Stimulated activated CD4-positive, alpha-beta T cell treated with anti-CD3 and anti-CD28 coated beads, Interleukin-12 subunit alpha, Interleukin-12 subunit beta, amount 100 ng/mL, for 4 hours (primary cell): ENCODE measurements at regions not wholly inside any gene's neighbourhood (a gene's known extent, or its start where the extent isn't known, plus 50 kb on each side); places are given as distances from the start of the nearest gene placed in this dataset.

Experiments used
- DNase-seq: peaks from one replicate; pipeline ENCODE4 v3.0.0-alpha.2; 2020

DNA sequence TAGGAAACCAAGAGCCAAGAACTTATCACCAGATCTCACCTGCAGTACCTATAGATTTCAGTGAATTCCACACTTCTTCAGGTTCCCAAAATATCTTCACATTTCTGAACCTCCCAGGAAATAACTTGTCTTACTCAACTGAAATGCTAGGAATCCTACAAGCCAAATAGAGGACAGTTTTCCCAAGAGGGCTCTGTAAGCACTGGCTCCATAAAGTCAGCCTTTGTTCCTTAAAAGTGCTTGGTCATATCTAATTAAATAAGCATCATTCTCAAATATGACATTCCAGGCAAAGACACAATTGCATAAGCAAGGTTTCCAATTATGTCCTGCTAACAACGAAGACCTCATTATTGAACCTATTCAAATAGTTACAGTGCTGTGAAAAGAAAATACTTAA, 154.6 kb upstream of the MGAT5 start:
- DNase-seq: no peak

DNA sequence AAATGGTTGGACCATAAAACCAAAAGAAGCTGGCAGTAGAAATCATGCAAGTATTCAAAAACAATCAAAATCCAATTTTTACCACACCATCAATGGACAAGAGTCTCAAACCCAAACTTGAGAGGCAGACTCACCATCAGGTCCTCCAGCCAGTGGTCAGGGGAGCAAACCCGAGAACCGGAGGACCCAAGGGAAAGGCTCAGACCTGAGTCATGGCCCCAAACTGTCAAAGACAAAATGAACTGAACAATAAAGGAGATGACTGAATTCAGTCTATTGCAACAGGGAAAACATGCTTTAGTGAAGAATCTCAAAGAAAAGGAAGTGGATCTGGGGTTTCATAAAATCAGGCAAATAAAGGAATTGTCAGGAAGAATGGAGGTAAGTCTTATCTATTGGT, 150.7 kb upstream of the MGAT5 start:
- DNase-seq: no peak

DNA sequence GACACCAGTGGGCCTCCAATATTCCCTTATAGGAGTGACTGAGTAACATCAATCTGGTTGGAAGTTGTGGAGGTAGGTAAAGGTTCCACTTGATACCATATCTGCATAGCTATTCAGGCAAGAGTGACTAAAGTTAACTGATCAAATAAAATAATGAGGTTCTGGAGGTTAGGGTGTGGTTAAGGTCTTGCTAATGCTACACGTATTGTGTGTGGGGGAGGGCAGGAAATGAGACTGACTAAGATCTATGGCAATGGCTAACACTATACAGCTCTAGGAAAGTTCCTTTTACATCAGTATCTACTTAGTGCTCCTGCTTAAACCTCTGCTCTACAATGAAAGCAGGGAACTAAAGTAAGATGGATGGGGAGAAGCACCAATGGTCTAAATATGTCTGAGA, 149.1 kb upstream of the MGAT5 start:
- no peak for DNase-seq

DNA sequence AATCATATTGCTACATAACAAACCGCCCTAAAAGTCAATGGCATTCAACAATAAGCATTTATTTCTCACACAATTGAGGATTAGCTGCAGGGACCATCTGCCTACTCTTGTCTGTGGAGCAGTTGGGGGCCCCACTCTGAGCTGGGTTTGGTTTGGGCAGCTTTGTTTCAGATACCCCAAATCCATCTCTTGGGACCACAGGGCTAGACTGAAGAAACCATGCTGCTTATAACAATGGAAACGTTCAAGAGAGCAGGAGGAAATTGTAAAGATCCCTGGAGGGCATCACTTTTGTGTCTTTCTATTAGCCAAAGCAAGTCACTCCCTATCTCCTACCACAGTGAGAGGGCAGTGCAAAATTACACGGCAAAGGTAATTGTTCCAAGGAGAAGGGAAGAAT, 146.5 kb upstream of the MGAT5 start:
- no peak for DNase-seq

DNA sequence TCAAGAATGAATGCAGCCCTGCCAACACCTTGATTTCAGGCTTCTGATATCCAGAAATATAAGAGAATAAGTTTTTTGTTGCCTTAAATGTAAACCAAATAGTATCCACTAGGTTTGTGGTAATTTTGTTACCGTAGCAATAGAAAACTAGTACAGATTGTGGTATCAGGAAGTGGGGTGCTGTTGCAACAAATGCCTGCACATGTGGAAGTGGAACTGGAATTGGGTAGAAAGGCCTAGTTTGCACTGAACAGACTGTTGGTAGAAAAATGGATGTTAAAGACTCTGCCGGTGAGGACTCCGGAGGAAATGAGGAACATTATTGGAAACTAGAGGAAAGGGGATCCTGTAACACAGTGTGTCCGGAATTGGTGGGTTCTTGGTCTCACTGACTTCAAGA, 145.8 kb upstream of the MGAT5 start:
- DNase-seq: no peak

DNA sequence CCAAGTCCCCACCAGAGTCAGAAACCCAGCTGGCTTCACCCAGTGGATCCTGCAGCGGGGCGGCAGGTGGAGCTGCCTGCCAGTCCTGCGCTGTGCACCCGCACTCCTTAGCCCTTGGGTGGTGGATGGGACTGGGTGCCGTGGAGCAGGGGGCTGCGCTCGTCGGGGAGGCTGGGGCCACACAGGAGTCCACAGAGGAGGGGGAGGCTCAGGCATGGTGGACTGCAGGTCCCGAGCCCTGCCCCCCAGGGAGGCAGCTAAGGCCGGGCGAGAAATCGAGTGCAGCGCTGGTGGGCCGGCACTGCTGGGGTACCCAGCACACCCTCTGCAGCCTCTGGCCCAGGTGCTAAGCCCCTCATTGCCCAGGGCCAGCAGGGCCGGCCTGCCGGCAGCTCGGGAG, 144.6 kb upstream of the MGAT5 start:
- no peak for DNase-seq

DNA sequence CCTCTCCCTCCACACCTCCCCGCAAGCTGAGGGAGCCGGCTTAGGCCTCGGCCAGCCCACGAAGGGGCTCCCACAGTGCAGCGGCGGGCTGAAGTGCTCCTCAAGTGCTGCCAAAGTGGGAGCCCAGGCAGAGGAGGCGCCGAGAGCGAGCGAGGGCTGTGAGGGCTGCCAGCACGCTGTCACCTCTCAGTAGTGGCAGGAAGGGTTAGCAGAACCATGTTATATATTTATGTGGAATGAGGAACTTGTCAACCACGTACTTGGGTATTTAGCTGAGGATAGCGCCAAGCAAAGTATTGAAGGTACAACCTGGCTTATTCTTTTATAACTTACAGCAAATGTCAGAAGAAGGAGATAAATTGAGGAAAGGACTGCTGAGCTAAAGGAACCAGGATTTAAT, 144.1 kb upstream of the MGAT5 start:
- no peak for DNase-seq

DNA sequence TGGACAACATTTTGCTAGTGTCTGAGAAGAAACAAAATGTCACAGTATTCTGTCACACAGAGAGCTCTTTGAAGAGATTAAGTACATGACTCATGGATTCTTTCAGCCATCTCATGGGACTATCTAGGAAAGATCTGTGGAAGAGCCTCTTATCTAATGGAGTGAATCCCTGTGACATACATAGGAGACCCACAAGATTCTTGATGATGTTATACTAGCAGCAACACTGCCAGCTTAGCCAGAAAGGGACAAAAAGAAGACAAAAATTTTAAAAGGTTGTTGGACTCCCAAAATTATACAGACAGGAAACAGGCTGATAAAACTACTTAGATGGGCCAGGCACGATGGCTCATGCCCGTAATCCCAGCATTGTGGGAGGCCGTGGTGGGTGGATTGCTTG, 143.3 kb upstream of the MGAT5 start:
- DNase-seq: no peak

DNA sequence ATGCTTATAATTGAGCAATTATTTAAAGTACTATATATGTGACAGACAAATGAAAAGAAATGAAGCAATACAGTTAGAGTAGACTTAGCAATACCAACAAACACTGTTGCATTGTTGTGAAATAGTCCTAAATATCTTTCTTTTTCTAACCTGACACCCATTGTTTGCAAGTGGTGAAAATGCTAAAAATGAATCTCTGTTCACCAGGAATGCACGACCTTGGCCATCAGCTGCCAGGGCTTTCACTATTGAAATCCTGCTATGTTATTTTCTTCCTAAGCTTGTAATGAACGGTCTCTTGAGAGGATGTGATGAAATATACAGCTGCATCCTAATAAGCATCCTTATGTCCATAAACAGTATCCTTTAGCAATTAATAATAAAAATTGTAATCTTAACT, 136.2 kb upstream of the MGAT5 start:
- no peak for DNase-seq

DNA sequence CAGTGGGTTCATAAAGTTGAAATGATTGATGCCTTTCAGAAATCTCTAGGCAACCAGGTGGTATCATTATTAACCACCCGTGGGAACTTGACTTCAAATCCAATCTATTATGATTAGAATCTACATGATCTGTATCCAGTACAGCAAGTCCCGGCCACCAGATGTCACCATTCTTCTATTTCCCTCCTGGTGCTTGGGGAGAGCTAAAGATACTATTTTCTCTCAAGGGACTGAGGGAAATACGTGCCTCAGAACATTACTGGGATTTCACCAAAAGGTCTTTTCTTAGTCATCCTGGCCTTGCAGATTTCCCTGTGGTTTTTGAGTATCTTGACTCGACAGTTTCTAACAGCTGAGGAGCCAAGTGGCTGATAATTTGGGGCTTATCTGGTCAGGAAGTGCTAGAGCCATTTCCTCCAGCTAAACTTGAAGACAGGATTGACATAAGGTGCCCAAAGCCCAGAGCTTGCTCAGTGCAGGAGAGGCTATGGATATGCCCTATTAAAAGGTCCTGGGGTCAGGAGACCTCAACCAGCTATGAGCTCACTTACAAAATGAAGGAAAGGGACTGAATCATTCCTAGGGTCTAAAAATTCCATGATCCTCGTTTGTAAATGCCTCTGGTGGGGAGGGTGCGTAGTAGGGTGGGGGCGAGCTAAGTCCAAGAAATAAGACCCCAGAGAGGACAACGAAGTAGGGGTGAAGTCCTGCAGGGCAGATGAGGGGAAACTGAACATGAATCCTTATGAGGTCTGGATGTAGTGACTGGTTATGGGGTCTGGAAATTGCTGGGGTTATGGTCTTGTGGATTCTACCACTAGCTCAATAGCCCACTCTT, 135.4 kb upstream of the MGAT5 start:
- DNase-seq: peak; percentile 72

DNA sequence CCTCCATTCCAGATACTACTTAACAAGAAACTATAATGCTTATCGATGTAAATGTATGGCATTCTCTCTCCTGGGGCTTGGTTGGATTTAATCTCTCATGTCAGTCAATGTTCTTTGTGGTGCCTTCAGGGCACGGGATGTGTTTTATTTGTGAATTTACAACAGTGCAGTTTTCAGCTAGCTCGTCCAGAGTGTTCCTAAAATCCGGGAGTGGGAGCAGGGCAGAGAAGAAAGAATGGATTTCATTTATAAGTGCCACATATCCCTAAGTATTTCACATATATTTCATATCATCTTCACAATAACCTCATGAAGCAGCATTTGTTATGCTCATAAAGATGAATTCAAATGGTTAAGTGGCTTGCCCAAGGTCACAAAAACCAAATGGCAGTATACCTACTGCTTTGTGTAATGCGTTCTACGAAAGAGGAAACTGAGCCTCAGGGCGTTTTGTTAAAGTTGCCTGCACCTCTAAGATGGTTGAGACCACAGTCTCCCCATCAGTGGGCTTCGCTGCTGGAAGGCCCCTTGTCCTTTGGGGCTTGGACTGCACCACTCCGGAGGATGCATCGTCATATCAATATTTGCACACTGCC, 134.7 kb upstream of the MGAT5 start:
- no peak for DNase-seq

DNA sequence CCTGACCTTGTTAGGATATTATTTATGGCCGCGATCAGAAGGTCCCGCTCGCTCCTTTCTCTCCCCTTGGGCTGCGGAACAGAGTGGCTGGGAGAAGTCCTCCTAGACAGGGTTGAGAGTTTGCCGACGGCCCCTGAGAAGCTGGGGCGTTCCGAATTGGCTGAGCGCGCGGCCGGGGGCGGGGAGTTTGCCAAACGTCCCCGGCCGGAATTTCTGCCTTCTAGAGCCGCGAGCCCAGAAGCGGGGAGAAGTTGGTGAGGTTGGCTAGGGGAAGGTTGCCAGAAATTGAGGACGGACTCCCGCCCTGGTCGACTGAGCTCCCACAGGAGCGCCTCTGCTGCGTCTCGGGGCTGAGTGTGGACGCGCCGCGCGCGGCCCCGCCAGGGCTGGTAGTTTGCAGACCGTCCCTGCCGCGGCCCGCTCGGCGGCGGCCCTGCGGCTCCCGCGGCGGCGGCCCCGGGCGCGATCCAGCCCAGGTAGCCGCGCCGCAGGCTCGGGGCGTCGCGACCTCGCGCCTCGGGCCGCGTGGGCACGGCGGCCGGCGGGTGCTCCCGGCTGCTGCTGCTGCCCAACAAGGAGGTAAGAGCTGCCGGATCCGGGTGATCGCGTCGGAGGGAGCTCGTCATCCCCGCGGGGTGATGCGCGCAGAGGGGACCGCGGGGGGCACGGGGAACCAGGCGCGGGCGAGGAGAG, 134.0 kb upstream of the MGAT5 start:
- peak; percentile 82 for DNase-seq

DNA sequence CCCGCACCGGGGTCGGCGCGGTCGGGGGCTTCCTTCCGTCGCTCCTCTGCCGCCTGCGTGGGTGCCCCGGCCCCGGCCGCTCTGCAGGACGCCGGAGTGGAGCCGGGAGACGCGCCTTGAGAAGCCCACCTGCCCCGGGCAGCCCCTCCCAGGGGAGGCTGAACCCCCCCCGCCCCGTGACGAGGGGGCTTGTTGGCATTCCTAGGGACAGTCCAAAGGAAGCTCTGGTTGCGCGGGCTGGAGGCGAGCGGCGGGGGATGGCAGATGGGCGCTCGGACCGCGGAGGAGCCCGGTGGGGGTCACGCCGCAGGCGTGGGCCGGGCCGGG, 133.5 kb upstream of the MGAT5 start:
- DNase-seq: no peak

DNA sequence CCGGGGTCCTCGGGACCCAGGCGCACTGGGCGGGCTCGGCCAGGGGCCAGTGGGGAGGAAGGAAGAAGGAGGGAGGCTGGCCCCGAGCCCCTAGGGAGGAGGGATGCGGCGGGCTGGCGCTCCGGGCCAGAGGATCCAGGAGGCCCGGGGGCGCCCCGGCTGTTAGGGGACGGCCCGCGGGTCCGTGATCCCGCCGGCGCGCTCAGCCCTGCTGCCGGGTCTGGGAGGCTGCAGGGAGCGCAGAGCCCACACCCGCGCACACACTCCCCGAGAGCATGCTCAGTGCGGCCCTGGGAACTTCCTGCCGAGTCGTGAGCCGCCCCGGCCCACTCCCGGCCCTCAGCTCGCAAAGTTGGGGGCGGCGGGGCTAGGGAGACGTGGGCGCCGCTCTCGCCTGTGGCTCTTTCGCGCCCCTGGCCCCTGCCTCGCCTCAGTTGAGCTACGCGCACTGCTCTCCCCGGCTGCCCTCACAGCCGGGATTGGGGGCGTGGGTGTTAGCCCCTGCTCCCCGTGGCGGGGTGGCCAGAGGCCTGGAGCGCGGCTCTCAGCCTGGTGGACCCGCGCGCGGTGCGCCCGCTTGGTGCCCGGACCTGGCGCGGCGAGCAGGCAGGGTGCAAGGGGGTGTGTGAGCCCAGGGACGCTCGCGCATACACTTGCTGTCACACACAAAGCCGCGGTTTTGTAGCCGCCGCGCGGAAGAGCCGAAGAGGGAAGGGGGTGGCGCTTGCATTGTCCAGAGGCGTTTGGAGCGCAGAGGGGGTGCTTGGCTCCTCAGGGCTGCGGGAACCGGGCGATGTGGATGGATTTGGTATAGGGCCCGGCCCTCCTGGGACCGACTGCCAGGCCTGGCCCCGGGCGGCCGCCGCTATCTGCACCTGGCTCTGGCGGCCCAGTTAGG, 132.9 kb upstream of the MGAT5 start:
- peak; percentile 63 for DNase-seq

DNA sequence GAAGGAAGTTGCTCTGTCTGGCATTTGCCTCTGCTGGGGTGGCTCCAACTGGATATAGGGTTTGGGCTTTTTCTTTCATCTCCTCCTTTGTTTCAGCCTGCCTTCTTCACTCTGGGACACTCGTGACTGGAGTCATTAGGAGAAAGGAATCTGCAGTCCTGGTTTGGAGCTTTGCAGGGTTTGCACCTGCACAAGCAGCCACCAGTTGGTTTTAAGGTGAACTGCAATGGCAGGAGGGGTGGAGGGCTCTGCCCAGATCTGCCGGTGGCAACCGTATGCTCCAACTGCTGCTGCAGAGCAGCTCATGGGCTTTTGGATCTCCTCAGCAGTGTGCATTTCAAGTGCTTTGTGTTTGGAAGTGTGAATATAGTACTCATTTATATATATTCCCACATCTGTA, 131.3 kb upstream of the MGAT5 start:
- no peak for DNase-seq

DNA sequence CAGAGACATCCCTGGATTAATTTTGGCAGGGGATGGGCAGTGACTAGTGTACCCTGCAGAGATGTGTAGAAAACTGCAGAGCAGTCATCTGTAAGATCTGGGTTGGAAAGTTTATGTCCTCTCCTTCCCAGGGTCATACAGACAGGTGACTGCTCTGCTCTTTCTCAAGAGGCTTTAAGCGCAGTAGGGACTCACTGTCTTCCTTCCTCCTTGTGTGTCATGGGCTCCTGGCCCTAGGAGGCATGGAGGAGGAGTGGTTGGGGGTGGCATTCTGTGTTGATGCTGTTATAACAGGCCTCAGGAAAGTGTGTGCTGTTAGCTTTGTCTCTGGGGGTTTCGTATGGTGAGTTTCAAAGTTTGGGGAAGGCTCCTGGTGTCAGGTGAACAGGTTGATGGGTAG, 130.5 kb upstream of the MGAT5 start:
- DNase-seq: no peak

DNA sequence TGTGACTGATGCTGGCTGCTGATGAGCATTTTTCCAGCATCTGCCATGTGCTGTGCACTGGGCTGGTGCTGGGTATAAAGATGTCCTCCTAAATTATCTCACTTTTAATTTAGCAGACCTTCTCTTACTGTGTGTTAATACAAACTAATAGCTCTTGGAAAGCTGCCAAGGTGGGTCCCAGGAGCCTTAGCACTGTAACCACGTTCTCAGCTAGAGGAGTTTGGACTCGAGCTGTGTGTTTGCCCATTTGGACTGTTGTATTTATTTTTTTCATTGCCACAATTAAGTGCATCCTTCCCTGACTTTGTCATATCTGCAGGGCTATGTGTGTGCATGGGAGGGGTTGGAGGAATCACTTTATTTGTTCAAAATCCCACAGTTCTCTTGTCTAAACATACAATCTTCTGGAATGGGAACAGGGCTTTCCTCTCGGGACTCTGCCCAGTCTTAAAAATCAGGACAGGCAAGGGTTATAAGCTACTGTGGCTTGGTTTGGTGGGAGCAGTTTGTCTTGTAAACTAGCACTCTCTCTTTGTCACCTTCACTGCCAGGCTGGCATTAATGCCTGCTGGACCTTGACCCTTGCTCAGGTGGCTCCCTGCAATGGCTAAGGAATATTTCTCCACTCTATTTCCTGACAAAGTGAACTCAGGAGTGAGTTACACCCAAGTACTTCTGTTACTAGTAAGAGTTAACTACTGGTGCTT, 129.7 kb upstream of the MGAT5 start:
- no peak for DNase-seq

DNA sequence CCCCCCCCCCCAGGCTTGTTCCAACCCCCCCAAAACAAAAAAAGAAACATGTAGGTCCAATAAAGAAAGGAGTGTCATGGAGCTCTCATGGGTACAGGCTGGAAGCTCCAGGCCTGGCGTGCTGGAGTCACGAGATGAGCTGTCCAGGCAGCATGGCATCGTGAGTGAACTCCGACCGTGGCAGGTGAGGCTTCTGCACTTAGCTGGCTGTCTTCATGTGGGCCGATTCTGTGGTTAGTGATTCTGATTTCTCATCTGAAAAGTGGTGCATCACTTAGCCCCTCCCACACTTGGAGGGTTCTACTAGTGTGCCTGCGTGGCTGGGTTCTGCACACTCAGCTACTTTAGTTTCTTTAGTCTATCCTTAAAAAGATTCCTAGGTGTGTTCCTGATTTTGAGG, 126.4 kb upstream of the MGAT5 start:
- DNase-seq: peak; percentile 49

DNA sequence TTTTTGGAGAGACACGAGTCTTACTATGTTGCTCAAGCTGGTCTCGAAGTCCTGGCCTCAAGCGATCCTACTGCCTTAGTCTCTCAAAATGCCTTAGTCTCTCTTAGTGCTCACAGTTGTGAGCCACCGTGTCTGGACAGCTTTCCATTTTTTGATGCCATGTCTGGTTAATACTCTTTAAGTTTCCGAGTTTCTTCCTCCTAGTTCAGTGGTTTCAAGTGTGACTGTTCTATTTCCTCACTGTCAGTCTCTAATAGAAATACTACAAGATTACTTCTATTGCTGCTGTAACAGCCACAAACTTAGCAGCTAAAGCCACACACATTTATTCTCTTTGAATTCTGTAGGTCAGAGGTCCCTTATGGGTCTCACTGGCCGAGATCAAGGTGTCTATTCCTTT, 125.1 kb upstream of the MGAT5 start:
- DNase-seq: no peak

DNA sequence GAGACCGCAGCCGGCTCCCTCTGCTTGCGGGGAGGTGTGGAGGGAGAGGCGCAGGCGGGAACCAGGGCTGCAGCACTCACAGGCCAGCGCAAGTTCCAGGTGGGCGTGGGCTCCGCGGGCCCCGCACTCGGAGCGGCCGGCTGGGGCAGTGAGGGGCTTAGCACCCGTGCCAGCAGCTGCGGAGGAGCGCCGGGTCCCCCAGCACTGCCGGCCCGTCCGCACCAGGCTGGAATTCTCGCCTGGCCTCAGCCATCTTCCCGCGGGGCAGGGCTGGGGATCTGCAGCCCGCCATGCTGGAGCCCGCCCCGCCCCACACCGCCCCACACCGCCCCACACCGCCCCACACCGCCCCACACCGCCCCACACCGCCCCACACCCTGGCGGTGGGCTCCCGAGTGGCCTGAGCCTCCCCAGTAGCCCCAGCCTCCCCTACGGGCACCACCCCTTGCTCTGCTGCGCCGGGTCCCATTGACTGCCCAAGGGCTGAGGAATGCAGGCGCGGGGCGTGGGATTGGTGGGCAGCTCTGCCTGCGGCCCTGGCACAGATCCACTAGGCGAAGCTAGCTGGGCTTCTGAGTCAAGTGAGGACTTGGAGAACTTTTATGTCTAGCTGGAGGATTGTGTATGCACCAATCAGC, 123.9 kb upstream of the MGAT5 start:
- DNase-seq: no peak

DNA sequence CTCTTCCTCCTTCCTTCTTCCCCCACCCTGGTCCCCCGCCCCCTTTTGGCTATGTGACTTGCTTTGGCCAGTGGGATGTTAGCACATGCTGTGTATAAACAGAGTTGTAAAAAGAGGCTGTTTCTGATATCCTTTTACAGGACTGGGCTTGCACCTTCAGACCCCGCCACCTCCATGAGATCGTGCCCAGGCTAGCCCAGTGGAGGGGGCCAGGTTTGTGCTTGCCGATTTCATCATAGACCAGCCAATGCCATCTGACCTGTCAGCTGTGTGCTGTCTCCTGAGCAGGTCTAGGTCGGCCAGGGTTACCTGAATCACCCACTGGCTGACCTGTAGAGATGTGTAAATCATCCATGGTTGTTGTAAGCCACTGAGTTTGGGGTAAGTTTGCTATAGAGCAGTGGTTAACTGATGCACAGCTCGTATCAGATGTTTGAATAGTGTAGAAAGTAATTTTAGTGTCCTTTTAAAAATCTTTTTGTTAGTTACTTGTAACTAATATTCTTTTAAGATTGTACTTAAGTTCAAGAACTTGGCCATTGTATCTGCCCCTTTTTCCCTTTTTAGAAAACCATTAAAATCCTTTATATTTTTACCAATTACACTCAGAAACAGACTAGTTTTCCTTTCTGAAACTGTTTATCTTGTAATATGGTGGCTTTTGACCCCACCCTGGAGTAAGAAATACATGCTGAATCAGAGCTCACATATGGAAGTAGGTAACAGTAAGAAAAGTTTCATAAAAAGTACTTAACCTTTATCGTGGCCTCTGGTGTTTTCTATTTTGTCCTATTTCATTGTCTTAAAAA, 122.0 kb upstream of the MGAT5 start:
- DNase-seq: no peak
